Tibial artery (tissue), 4 donors: ENCODE measurements at regions not wholly inside any gene's neighbourhood (a gene's known extent, or its start where the extent isn't known, plus 50 kb on each side); places are given as distances from the start of the nearest gene placed in this dataset.

Experiments
- DNase-seq, 2 donors: peaks; one replicate each; pipeline ENCODE4 v3.0.0-alpha.2; 2019
- H3K27ac ChIP-seq, 2 donors: fragments of 200-600 bp; sonication (generic) in 1 of 2; 1 replicate in 1 of 2; 2 replicates in 1 of 2; pipeline ENCODE4 v1.5.1; 2018 to 2019; ENCODE audit warnings: mild to moderate bottlenecking in 1 of 2
- H3K27me3 ChIP-seq, 2 donors: fragments of 200-600 bp; sonication (generic) in 1 of 2; one replicate each; pipeline versions ENCODE4 v1.5.1 to v1.6.0; 2016 to 2019
- H3K36me3 ChIP-seq, 3 donors: fragments of 200-600 bp; sonication (generic) in 2 of 3; one replicate each; pipeline ENCODE4 v1.5.1; 2016 to 2019; ENCODE audit warnings: mild to moderate bottlenecking in 2 of 3
- H3K4me1 ChIP-seq, 4 donors: fragments of 200-600 bp; sonication (generic) in 2 of 4; 1 replicate in 3 of 4; 2 replicates in 1 of 4; pipeline ENCODE4 v1.5.1; 2016 to 2019
- H3K4me3 ChIP-seq, 2 donors: fragments of 200-600 bp; sonication (generic) in 1 of 2; 1 replicate in 1 of 2; 2 replicates in 1 of 2; pipeline ENCODE4 v1.5.1; 2018 to 2019; ENCODE audit warnings: mild to moderate bottlenecking in 2 of 2
- H3K9me3 ChIP-seq, 3 donors: fragments of 200-600 bp; sonication (generic) in 1 of 3; one replicate each; pipeline ENCODE4 v1.5.1; 2016 to 2019
- CTCF ChIP-seq, 2 experiments: fragments of 200-600 bp in 1 of 2; fragments of 450-650 bp in 1 of 2; IDR thresholded peaks; one replicate each; pipeline ENCODE4 v1.5.1; 2017 to 2019; ENCODE audit warnings: antibody characterized with exemption in 2 of 2, mild to moderate bottlenecking in 1 of 2, moderate library complexity in 1 of 2
- intact Hi-C: fragments of 100-400 bp; cut with DNase I; formaldehyde crosslinking; loops from one replicate; pipeline ENCODE4 v1.15.0; 2023; ENCODE audit warnings: low total_unique reads

- DNase-seq, result no peak
- intact Hi-C loops, result no loop called here
- Histone ChIP-seq H3K4me1 (no peaks in the 10 kb centered on the region), H3K27me3 (no peaks in the 10 kb centered on the region), H3K36me3 (no peaks in the 10 kb centered on the region), H3K4me3 (no peak overlapping the region), H3K27ac (no peak overlapping the region), H3K9me3 (no peaks in the 10 kb centered on the region)
- no peak for TF ChIP-seq CTCF (IDR thresholded peaks at IDR 0.05)
Observed at GRCh38 chr9:91477106-91477505, 53.5 kb upstream of the NFIL3 start.

GRCh38 chr9:91474656-91475055 is 51.0 kb upstream of the NFIL3 start:
- Histone ChIP-seq H3K4me1 (no peaks in the 10 kb centered on the region), H3K27me3 (no peaks in the 10 kb centered on the region), H3K4me3 (no peak overlapping the region), H3K36me3 (no peaks in the 10 kb centered on the region), H3K27ac (no peak overlapping the region), H3K9me3 (no peaks in the 10 kb centered on the region)
- no peak for DNase-seq
- intact Hi-C loops, result no loop called here
- no peak for TF ChIP-seq CTCF (IDR thresholded peaks at IDR 0.05)
